CD4-positive, alpha-beta T cell (primary cell): ENCODE measurements at regions not wholly inside any gene's neighbourhood (a gene's known extent, or its start where the extent isn't known, plus 50 kb on each side); places are given as distances from the start of the nearest gene placed in this dataset.

Experiments used
- ATAC-seq: fragments of 200-7000 bp; cut with Tn5 transposase; one replicate; pipeline ENCODE4 v1.10.0; 2022; ENCODE audit warnings: mild to moderate bottlenecking; ENCODE audit not compliant: poor library complexity
- CTCF ChIA-PET: fragments of 350-600 bp; sonication (Branson Sonifier 250); formaldehyde crosslinking; loops from one replicate; lab custom pipeline; 2021; ENCODE audit warnings: antibody characterized with exemption, inconsistent platforms; lab: Charles Lee
- POLR2A ChIA-PET: fragments of 350-600 bp; sonication (Branson Sonifier 250); formaldehyde crosslinking; loops from one replicate; lab custom pipeline; 2021; ENCODE audit warnings: antibody characterized with exemption, inconsistent platforms; lab: Charles Lee
- DNase-seq, 14 experiments: peaks; one replicate each; pipeline ENCODE4 v3.0.0-alpha.2; 2013 to 2020; ENCODE audit warnings: mixed read lengths in 2 of 14
- H3K27ac ChIP-seq, 2 donors: one replicate each; pipeline versions ENCODE4 v1.5.1 to v1.7.0; 2013; ENCODE audit warnings: low read length in 2 of 2, low read depth in 1 of 2, mild to moderate bottlenecking in 1 of 2
- H3K27me3 ChIP-seq, 2 experiments: 1 replicate in 1 of 2; 2 replicates in 1 of 2; pipeline versions ENCODE4 v1.6.1 to v1.7.0; 2013; ENCODE audit warnings: low read length in 2 of 2, control low read depth in 1 of 2, mild to moderate bottlenecking in 1 of 2, moderate library complexity in 1 of 2; ENCODE audit not compliant: insufficient read depth in 2 of 2, control insufficient read depth in 1 of 2
- H3K36me3 ChIP-seq: one replicate; pipeline ENCODE4 v1.6.1; 2013; ENCODE audit warnings: low read length, control low read depth; ENCODE audit not compliant: insufficient read depth
- H3K4me1 ChIP-seq: one replicate; pipeline ENCODE4 v1.6.1; 2013; ENCODE audit warnings: low read length, control low read depth; ENCODE audit not compliant: insufficient read depth
- H3K4me3 ChIP-seq: one replicate; pipeline ENCODE4 v1.5.1; 2013; ENCODE audit warnings: mild to moderate bottlenecking, low read length, moderate library complexity
- H3K9me3 ChIP-seq, 2 experiments: 1 replicate in 1 of 2; 2 replicates in 1 of 2; pipeline versions ENCODE4 v1.6.1 to v1.7.0; 2013; ENCODE audit warnings: low read length in 2 of 2, mild to moderate bottlenecking in 2 of 2, control low read depth in 1 of 2, moderate library complexity in 1 of 2; ENCODE audit not compliant: control insufficient read depth in 1 of 2, insufficient read depth in 1 of 2
- H3K27ac Mint-ChIP-seq: one replicate; pipeline ENCODE4 v1.8.0; 2020; ENCODE audit warnings: mixed read lengths
- H3K27me3 Mint-ChIP-seq: one replicate; pipeline ENCODE4 v1.8.0; 2021; ENCODE audit warnings: mixed read lengths
- H3K36me3 Mint-ChIP-seq: one replicate; pipeline ENCODE4 v1.8.0; 2021; ENCODE audit warnings: low read depth, mixed read lengths
- H3K4me1 Mint-ChIP-seq: one replicate; pipeline ENCODE4 v1.8.0; 2021; ENCODE audit warnings: low read depth, mixed read lengths
- H3K4me3 Mint-ChIP-seq: one replicate; pipeline ENCODE4 v1.8.0; 2020; ENCODE audit warnings: mild to moderate bottlenecking, mixed read lengths
- H3K9me3 Mint-ChIP-seq: one replicate; pipeline ENCODE4 v1.8.0; 2020; ENCODE audit warnings: mixed read lengths
- CTCF ChIP-seq: fragments of 200-600 bp; IDR thresholded peaks from one replicate; pipeline ENCODE4 v1.8.0; 2022; ENCODE audit warnings: antibody characterized with exemption, mild to moderate bottlenecking
- intact Hi-C, 2 experiments: fragments of 100-400 bp; cut with DNase I in 1 of 2; cut with micrococcal nuclease in 1 of 2; formaldehyde crosslinking; loops; one replicate each; pipeline versions ENCODE4 v1.15.1 to v1.9.0; 2023 to 2025; cut with DNase I, micrococcal nuclease

GRCh38 chr15:62494197-62494596 is 329.1 kb upstream of the C2CD4B start:
- intact Hi-C loops, result no loop called here
- Histone ChIP-seq H3K27ac (no peak overlapping the region), H3K4me3 (no peak overlapping the region), H3K9me3 (no peaks in the 10 kb centered on the region), H3K36me3 (no peaks in the 10 kb centered on the region), H3K27me3 (no peaks in the 10 kb centered on the region), H3K4me1 (no peaks in the 10 kb centered on the region)
- peaks cover 6% of the 10 kb centered on the region for H3K27me3 Mint-ChIP-seq
- ChIA-PET CTCF (no interaction called here), POLR2A (no interaction called here)
- no peaks in the 10 kb centered on the region for H3K9me3 Mint-ChIP-seq
- H3K4me1 Mint-ChIP-seq, result no peaks in the 10 kb centered on the region
- ATAC-seq (no peak), DNase-seq (no peak)
- no peaks in the 10 kb centered on the region for H3K36me3 Mint-ChIP-seq
- H3K27ac Mint-ChIP-seq, result no peak overlapping the region
- H3K4me3 Mint-ChIP-seq, result no peak overlapping the region
- TF ChIP-seq CTCF, result no peak

- no peaks in the 10 kb centered on the region for H3K9me3 Mint-ChIP-seq
- H3K36me3 Mint-ChIP-seq, result no peaks in the 10 kb centered on the region
- no peak for ATAC-seq
- TF ChIP-seq CTCF, result no peak
- H3K4me1 Mint-ChIP-seq, result no peaks in the 10 kb centered on the region
- Histone ChIP-seq H3K4me3 (no peak overlapping the region), H3K4me1 (no peaks in the 10 kb centered on the region), H3K9me3 (no peaks in the 10 kb centered on the region), H3K27ac (no peak overlapping the region), H3K27me3 (no peaks in the 10 kb centered on the region), H3K36me3 (no peaks in the 10 kb centered on the region)
- POLR2A ChIA-PET, result no interaction called here
- intact Hi-C loops, result no loop called here
- no peak overlapping the region for H3K4me3 Mint-ChIP-seq
- H3K27ac Mint-ChIP-seq, result no peak overlapping the region
- CTCF ChIA-PET, result no interaction called here
- no peak for DNase-seq
- peaks cover 6% of the 10 kb centered on the region for H3K27me3 Mint-ChIP-seq
Measured at GRCh38 chr15:62495670-62496614, 330.9 kb upstream of the C2CD4B start.

GRCh38 chr15:62497356-62497755 is 332.3 kb upstream of the C2CD4B start:
- ChIA-PET CTCF (no interaction called here), POLR2A (no interaction called here)
- ATAC-seq, result no peak

More at GRCh38 chr15:62497356-62497755, 332.3 kb upstream of the C2CD4B start:
- Histone ChIP-seq H3K4me3 (no peak overlapping the region), H3K4me1 (no peaks in the 10 kb centered on the region), H3K9me3 (no peaks in the 10 kb centered on the region), H3K27ac (no peak overlapping the region), H3K36me3 (no peaks in the 10 kb centered on the region), H3K27me3 (peaks cover 0 to 2% of the 10 kb centered on the region in 2 experiments)
- TF ChIP-seq CTCF, result no peak
- Mint-ChIP-seq H3K4me1 (no peaks in the 10 kb centered on the region), H3K36me3 (no peaks in the 10 kb centered on the region), H3K9me3 (no peaks in the 10 kb centered on the region), H3K4me3 (no peak overlapping the region), H3K27ac (no peak overlapping the region), H3K27me3 (peaks cover 6% of the 10 kb centered on the region)
- DNase-seq, result no peak
- intact Hi-C loops, result no loop called here
